K562 (cell line): ENCODE measurements at regions not wholly inside any gene's neighbourhood (a gene's known extent, or its start where the extent isn't known, plus 50 kb on each side); places are given as distances from the start of the nearest gene placed in this dataset.

Experiments
- BMI1 ChIP-seq: fragments of 150-350 bp; IDR thresholded peaks from 2 replicates; pipeline ENCODE4 v1.6.1; 2014; ENCODE audit warnings: low read length
- ERF ChIP-seq: fragments of 450-650 bp; formaldehyde crosslinking; IDR thresholded peaks from 2 replicates; pipeline ENCODE4 v1.4.0; 2020; ENCODE audit warnings: mild to moderate bottlenecking, mixed read lengths
- MYNN ChIP-seq, 2 experiments: sonication (generic); formaldehyde crosslinking in 1 of 2; IDR thresholded peaks; 2 replicates each; pipeline versions ENCODE4 v1.5.0 to v1.6.1; 2016 to 2020; ENCODE audit warnings: antibody characterized with exemption in 1 of 2, missing genetic modification reagents in 1 of 2
- REST ChIP-seq, 2 experiments: fragments of 450-650 bp; formaldehyde crosslinking in 1 of 2; IDR thresholded peaks; 2 replicates each; pipeline versions ENCODE4 v1.4.0 to v1.6.1; 2014 to 2020; ENCODE audit warnings: mild to moderate bottlenecking in 2 of 2, borderline replicate concordance in 1 of 2, low read depth in 1 of 2
- ZNF589 ChIP-seq: fragments of 200-800 bp; sonication (Bioruptor generic); IDR thresholded peaks from 2 replicates; pipeline ENCODE4 v1.6.1; 2016; ENCODE audit warnings: low read depth, missing genetic modification characterization, missing compliant biosample characterization

DNA sequence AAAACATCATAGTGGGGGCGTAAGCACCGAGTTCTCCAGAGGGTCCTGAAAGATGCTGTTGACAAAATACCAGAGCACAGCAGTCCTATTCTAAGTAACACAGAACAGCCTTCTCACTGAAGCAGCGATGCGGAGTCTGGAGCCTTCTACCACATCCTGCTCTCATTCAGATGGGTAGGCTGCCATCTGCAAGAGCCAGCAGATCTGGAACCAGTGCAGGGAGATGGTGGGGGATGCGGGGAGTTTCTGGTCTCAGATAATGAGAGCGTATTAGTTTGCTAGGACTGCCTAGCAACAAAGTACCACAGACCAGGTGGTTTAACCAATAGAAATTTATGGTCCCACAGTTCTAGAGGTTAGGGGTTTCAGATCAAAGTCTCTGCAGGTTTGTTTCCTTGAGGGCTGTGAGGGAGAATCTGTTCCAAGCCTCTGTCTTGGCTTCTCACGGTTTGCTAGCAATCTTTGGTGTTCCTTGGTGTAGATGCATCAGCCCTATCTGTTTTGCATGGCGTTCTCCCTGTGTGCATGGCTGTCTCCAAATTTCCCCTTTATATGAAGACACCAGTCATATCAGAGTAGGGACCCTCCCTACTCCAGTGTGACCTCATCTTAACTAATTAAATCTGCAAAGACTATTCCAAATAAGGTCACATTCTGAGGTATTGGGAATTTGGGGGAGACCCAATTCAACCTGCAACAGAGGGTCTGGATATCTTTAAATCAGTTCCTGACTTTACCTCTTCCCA lies 52.0 kb upstream of the STEAP1B start (continued):
- TF ChIP-seq MYNN (IDR thresholded peaks at IDR 0.05) (no peak), MYNN (CRISPR knock-in tag; IDR thresholded peaks at IDR 0.05) (no peak), ZNF589 (no peak), ERF (CRISPR knock-in tag) (no peak), BMI1 (no peak), REST (IDR thresholded peaks at IDR 0.05; ENCODE audit: borderline replicate concordance) (no peak), REST (CRISPR knock-in tag; IDR thresholded peaks at IDR 0.05; ENCODE audit: low read depth) (no peak)
